ENCODE measurements at regions not wholly inside any gene's neighbourhood (a gene's known extent, or its start where the extent isn't known, plus 50 kb on each side); places are given as distances from the start of the nearest gene placed in this dataset.

GRCh38 chr7:49321843-49322242, 397.5 kb downstream of the CDC14C start:
- Histone ChIP-seq H3K4me3 (ENCODE audit: low read depth in 1 of 3, low read length in 3 of 3) (no peak overlapping the region), H3K27me3 (ENCODE audit: control insufficient read depth in 4 of 4, insufficient read depth in 4 of 4, low read length in 3 of 4) (peaks cover 0 to 8% (median 0%) of the 10 kb centered on the region in 4 donors), H3K9ac (ENCODE audit: low read depth in 1 of 2, low read length in 2 of 2) (no peak overlapping the region), H3K9me3 (ENCODE audit: control insufficient read depth in 4 of 4, low read length in 3 of 4) (no peaks in the 10 kb centered on the region), H3K27ac (ENCODE audit: low read depth in 1 of 2, low read length in 2 of 2) (no peak overlapping the region), H3K36me3 (ENCODE audit: control insufficient read depth in 4 of 4, insufficient read depth in 3 of 4, low read depth in 1 of 4, low read length in 3 of 4) (no peaks in the 10 kb centered on the region), H3K4me1 (ENCODE audit: control insufficient read depth in 4 of 4, insufficient read depth in 4 of 4, low read length in 3 of 4) (peaks cover 0 to 3% (median 1%) of the 10 kb centered on the region in 4 donors)
- no peak for DNase-seq (ENCODE audit: low spot score)
- TF ChIP-seq YY1 (IDR thresholded peaks at IDR 0.05) (no peak), HNF4G (IDR thresholded peaks at IDR 0.05) (no peak), JUND (IDR thresholded peaks at IDR 0.05) (no peak), FOXA2 (IDR thresholded peaks at IDR 0.05) (no peak), MAX (IDR thresholded peaks at IDR 0.05) (no peak), GABPA (IDR thresholded peaks at IDR 0.05 in 1 of 2, conservative IDR thresholded peaks at IDR 0.05 in 1 of 2) (no peak), SP1 (IDR thresholded peaks at IDR 0.05) (no peak), EGR1 (IDR thresholded peaks at IDR 0.05; ENCODE audit: low read depth in 2 of 2) (no peak)
- TF ChIP-seq, protein P1, sequence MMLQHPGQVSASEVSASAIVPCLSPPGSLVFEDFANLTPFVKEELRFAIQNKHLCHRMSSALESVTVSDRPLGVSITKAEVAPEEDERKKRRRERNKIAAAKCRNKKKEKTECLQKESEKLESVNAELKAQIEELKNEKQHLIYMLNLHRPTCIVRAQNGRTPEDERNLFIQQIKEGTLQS (IDR thresholded peaks at IDR 0.05) = no peak
- TF ChIP-seq, protein P2, sequence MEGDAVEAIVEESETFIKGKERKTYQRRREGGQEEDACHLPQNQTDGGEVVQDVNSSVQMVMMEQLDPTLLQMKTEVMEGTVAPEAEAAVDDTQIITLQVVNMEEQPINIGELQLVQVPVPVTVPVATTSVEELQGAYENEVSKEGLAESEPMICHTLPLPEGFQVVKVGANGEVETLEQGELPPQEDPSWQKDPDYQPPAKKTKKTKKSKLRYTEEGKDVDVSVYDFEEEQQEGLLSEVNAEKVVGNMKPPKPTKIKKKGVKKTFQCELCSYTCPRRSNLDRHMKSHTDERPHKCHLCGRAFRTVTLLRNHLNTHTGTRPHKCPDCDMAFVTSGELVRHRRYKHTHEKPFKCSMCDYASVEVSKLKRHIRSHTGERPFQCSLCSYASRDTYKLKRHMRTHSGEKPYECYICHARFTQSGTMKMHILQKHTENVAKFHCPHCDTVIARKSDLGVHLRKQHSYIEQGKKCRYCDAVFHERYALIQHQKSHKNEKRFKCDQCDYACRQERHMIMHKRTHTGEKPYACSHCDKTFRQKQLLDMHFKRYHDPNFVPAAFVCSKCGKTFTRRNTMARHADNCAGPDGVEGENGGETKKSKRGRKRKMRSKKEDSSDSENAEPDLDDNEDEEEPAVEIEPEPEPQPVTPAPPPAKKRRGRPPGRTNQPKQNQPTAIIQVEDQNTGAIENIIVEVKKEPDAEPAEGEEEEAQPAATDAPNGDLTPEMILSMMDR (IDR thresholded peaks at IDR 0.05; ENCODE audit: low read depth, low read length, missing input control) = no peak
- WGBS = 74% methylated on average over 1 of the region's 1 CpG

- H3K9me3 ChIP-seq (ENCODE audit: control insufficient read depth in 4 of 4, low read length in 3 of 4) = no peaks in the 10 kb centered on the region
- DNase-seq (ENCODE audit: low spot score) = no peak
- H3K9ac ChIP-seq (ENCODE audit: low read depth in 1 of 2, low read length in 2 of 2) = no peak overlapping the region
- no peak overlapping the region for H3K4me3 ChIP-seq (ENCODE audit: low read depth in 1 of 3, low read length in 3 of 3)
- H3K27me3 ChIP-seq (ENCODE audit: control insufficient read depth in 4 of 4, insufficient read depth in 4 of 4, low read length in 3 of 4) = peaks cover 0 to 8% (median 0%) of the 10 kb centered on the region in 4 donors
- H3K27ac ChIP-seq (ENCODE audit: low read depth in 1 of 2, low read length in 2 of 2) = no peak overlapping the region
- no peak for TF ChIP-seq EGR1 (IDR thresholded peaks at IDR 0.05; ENCODE audit: low read depth in 2 of 2)
- no peak for TF ChIP-seq YY1 (IDR thresholded peaks at IDR 0.05)
- TF ChIP-seq GABPA (IDR thresholded peaks at IDR 0.05 in 1 of 2, conservative IDR thresholded peaks at IDR 0.05 in 1 of 2) = no peak
- TF ChIP-seq SP1 (IDR thresholded peaks at IDR 0.05) = no peak
- TF ChIP-seq FOXA2 (IDR thresholded peaks at IDR 0.05) = no peak
- TF ChIP-seq, protein P1 (IDR thresholded peaks at IDR 0.05) = no peak
- H3K36me3 ChIP-seq (ENCODE audit: control insufficient read depth in 4 of 4, insufficient read depth in 3 of 4, low read depth in 1 of 4, low read length in 3 of 4) = no peaks in the 10 kb centered on the region
- peaks cover 0 to 3% (median 1%) of the 10 kb centered on the region in 4 donors for H3K4me1 ChIP-seq (ENCODE audit: control insufficient read depth in 4 of 4, insufficient read depth in 4 of 4, low read length in 3 of 4)
These were observed 398.1 kb downstream of the CDC14C start for GRCh38 chr7:49322476-49322875.

GRCh38 chr7:49324040-49324439, 399.7 kb downstream of the CDC14C start:
- H3K4me3 ChIP-seq (ENCODE audit: low read depth in 1 of 3, low read length in 3 of 3) = no peak overlapping the region
- peaks cover 0 to 3% (median 1%) of the 10 kb centered on the region in 4 donors for H3K4me1 ChIP-seq (ENCODE audit: control insufficient read depth in 4 of 4, insufficient read depth in 4 of 4, low read length in 3 of 4)
- H3K27ac ChIP-seq (ENCODE audit: low read depth in 1 of 2, low read length in 2 of 2) = no peak overlapping the region
- TF ChIP-seq, protein P1 (IDR thresholded peaks at IDR 0.05) = no peak
- no peak for TF ChIP-seq MAX (IDR thresholded peaks at IDR 0.05)
- TF ChIP-seq RAD21 (IDR thresholded peaks at IDR 0.05) = no peak
- no peak for TF ChIP-seq TAF1 (conservative IDR thresholded peaks at IDR 0.05)
- TF ChIP-seq RXRA (IDR thresholded peaks at IDR 0.05) = no peak
- WGBS = 62% methylated on average over 3 of the region's 3 CpGs
- H3K9me3 ChIP-seq (ENCODE audit: control insufficient read depth in 4 of 4, low read length in 3 of 4) = no peaks in the 10 kb centered on the region
- DNase-seq (ENCODE audit: low spot score) = no peak
- H3K36me3 ChIP-seq (ENCODE audit: control insufficient read depth in 4 of 4, insufficient read depth in 3 of 4, low read depth in 1 of 4, low read length in 3 of 4) = no peaks in the 10 kb centered on the region
- no peak overlapping the region for H3K9ac ChIP-seq (ENCODE audit: low read depth in 1 of 2, low read length in 2 of 2)
- H3K27me3 ChIP-seq (ENCODE audit: control insufficient read depth in 4 of 4, insufficient read depth in 4 of 4, low read length in 3 of 4) = peaks cover 0 to 8% (median 0%) of the 10 kb centered on the region in 4 donors

Measured in liver (tissue), 8 donors.